NOMO-1 treated with dmso at 0.1 percent for 144 hours (cell line): ENCODE measurements at regions not wholly inside any gene's neighbourhood (a gene's known extent, or its start where the extent isn't known, plus 50 kb on each side); places are given as distances from the start of the nearest gene placed in this dataset.
"Not testable (repeated sequence)": the region's sequence is repeated elsewhere in the genome, so short reads cannot be mapped to it uniquely, and the experiment has no call there.

Source experiments
- DNase-seq: peaks from one replicate; lab custom pipeline; 2025; ENCODE audit not compliant: unreplicated experiment; lab: John Stamatoyannopoulos, UW

- not testable (repeated sequence) for DNase-seq
Observed at GRCh38 chr12:73009138-73009834, 737.1 kb downstream of the TRHDE start.

- DNase-seq = no peak
Observed at GRCh38 chr12:73017981-73018380, 745.8 kb downstream of the TRHDE start.

- no peak for DNase-seq
Observed at GRCh38 chr12:73053893-73054292, 781.7 kb downstream of the TRHDE start.

GRCh38 chr12:73057428-73057827, 785.3 kb downstream of the TRHDE start:
- no peak for DNase-seq

- no peak for DNase-seq
Observed at GRCh38 chr12:73065913-73066312, 793.7 kb downstream of the TRHDE start.

GRCh38 chr12:73067616-73068015, 795.4 kb downstream of the TRHDE start:
- DNase-seq = no peak

- no peak for DNase-seq
Observed at GRCh38 chr12:73072214-73072613, 800.0 kb downstream of the TRHDE start.

- DNase-seq = no peak
Observed at GRCh38 chr12:73076760-73077159, 804.6 kb downstream of the TRHDE start.

- no peak for DNase-seq
Observed at GRCh38 chr12:73083736-73084135, 811.6 kb downstream of the TRHDE start.

GRCh38 chr12:73106296-73106695, 834.1 kb downstream of the TRHDE start:
- DNase-seq = no peak

GRCh38 chr12:73106896-73107295, 834.7 kb downstream of the TRHDE start:
- DNase-seq = no peak

- no peak for DNase-seq
Observed at GRCh38 chr12:73110816-73111215, 838.6 kb downstream of the TRHDE start.

- no peak for DNase-seq
Observed at GRCh38 chr12:73112035-73112816, 840.1 kb downstream of the TRHDE start.

- DNase-seq = no peak
Observed at GRCh38 chr12:73124480-73124879, 852.3 kb downstream of the TRHDE start.

- no peak for DNase-seq
Observed at GRCh38 chr12:73125148-73125547, 853.0 kb downstream of the TRHDE start.

GRCh38 chr12:73136386-73136785, 864.2 kb downstream of the TRHDE start:
- no peak for DNase-seq

GRCh38 chr12:73139642-73140041, 867.5 kb downstream of the TRHDE start:
- not testable (repeated sequence) for DNase-seq

GRCh38 chr12:73158341-73158740, 886.2 kb downstream of the TRHDE start:
- DNase-seq = no peak

- no peak for DNase-seq
Observed at GRCh38 chr12:73159954-73160353, 887.8 kb downstream of the TRHDE start.

- no peak for DNase-seq
Observed at GRCh38 chr12:73161970-73162369, 889.8 kb downstream of the TRHDE start.

- no peak for DNase-seq
Observed at GRCh38 chr12:73180734-73181133, 908.6 kb downstream of the TRHDE start.

- DNase-seq = no peak
Observed at GRCh38 chr12:73181244-73181643, 909.1 kb downstream of the TRHDE start.
